Ramos (cell line): ENCODE measurements at regions not wholly inside any gene's neighbourhood (a gene's known extent, or its start where the extent isn't known, plus 50 kb on each side); places are given as distances from the start of the nearest gene placed in this dataset.

ENCODE experiments used
- in situ Hi-C: fragments of 300-500 bp; cut with MboI; formaldehyde crosslinking; loops from one replicate; pipeline ENCODE4 v1.14.3; 2022; ENCODE audit warnings: low sequenced_read_pairs; ENCODE audit not compliant: unreplicated experiment

DNA sequence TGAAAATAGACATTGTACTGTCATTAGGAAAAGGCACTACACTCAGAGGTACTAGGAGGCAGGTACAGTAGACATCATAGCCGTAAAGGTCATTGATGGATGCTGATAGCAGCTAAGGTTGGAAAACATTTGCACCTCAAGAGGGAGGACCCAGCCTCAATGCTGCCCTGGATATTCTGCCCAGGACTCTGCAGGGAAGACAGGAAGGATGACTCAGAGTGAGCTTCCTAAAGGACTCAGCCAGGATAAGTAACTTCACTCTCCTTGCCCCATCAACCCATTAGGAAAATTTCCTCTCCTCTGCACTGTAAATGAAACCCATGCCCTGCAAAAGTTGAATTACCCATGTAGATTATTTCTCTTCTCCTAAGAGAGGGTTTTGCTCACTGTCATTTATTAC is 617.9 kb upstream of the MKI67 start:
- in situ Hi-C loops = no loop called here

DNA sequence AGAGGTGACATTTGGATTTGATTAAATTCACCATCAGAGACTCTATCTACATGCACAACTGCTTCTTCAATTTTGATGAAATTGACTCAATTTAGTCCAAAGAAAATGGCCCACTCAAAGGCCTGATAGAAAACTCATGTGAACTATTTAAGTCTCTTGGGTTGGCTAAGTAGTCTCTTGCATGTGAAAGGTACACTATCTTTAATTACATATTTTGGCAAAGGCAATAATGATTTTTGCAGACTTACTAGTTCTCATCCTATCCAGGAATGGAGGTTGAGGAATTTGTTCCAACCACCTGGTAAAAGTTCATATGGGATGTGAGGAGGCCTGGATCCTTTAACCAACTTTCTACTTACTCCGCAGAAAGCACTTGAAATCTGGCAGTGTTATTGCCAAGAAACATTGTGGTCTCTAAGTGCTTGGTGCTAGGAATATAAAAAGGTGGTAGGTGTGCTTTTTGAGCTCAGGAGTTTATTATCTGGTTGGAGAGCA is 618.6 kb upstream of the MKI67 start:
- in situ Hi-C loops = no loop called here

DNA sequence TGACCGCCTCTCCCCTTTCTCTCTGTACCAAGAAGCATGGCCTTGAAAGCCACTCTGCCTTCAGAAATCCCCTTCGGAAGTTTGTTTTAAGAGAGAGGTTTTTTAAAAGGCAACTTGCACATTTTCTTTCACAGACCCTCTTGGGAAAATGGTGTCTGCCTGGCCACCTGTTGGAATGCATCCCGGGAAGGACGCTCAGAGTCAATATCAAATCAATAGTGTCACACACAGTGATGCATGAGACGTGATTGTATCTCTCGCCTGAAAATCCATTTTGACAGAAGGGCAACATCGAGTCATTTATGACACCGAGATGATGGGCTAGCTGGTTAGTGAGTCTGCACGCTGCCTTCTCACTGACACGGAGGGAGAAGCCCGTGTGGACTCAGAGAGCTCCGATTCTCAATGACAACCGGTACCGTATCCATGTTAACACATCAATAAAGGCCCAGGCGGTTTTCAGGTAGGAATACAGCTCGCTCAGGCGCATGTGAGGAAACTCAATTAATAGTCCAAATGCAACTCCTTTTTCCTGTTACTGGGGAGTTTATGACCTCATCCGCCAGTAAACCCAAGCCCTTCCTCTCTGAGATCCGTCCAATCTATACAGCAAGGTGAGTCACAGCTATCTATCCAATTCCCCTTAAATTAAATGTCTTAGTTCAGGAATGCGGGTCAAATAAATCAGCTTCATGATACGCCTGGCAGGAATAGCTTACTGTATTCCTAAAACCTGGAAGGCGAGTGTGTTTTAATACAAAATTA is 621.5 kb upstream of the MKI67 start:
- in situ Hi-C loops = no loop called here

DNA sequence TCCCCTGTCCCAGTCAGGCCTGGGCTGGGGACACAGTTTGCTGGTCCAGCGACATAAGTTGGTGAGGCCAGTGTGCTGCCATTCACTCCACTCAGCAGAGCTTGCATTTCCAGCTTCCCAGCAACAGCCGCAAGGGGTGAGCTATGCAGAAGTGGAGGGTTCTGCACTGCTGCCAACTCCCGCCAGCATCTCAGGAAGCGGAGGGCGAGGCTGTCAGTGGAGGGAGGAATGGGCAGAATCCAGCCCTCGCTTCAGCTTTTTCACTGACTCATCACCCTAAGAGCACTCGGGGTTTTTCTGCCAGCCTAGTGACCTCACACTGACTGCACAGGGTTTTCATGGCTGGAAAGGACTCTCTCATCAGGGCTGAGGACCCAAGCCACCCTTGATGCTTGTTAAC is 625.1 kb upstream of the MKI67 start:
- in situ Hi-C loops = no loop called here

DNA sequence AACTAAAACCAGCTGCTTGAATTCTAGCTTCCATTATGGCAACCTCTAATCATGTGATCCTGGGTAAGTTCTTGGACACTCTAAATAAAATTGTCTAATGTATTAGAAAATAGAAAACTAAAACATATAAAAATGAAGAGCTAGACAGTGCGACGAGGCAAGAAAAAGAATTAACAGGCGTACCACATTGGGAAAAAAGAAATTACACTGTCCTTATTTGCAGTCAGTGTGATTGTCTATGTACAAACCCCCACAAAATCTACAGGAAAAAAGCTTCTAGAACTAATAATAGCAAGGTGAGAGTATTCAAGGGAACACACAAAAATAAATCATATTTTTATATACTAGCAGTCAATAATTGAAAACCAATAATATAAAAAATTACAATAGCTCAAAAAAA is 625.6 kb upstream of the MKI67 start:
- in situ Hi-C loops = no loop called here

DNA sequence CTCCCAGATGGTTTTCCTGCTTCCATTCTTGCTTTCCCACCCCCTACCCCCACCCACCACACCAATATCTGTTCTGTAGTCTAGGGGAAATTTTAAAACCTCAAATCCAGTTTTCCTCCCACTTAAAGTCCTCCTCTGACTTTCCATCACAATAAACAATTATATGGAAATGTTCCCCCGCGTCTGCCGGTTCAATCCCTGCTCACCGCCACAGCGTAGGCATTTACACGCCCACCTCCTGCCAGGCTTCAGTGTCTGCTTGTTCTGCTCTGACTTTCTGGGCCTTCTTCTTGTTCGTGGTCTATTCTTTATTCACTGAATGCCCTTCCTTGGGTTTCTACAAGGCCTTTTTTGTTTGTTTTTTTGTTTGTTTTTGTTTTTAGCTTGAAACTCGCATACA is 633.0 kb upstream of the MKI67 start:
- in situ Hi-C loops = no loop called here

DNA sequence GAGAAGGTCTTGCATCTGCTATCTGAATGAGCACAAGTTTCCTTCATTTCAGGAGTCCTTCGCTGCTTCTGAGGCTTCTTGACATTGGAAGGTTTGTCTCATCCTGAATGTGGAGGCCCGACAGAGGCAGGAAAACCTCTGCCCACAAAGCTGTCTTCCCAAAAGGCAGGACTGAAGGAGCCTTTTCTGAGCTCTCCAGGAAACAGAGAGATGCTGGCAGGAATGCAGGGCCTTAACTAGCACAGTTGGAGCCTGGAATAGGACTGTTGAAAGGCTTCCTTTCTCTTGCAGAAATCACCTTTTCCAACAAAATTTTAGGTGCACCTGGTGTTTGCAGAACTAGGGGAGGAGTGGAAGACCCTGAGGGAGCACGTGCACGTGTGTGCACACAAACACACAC is 637.4 kb upstream of the MKI67 start:
- in situ Hi-C loops = no loop called here

DNA sequence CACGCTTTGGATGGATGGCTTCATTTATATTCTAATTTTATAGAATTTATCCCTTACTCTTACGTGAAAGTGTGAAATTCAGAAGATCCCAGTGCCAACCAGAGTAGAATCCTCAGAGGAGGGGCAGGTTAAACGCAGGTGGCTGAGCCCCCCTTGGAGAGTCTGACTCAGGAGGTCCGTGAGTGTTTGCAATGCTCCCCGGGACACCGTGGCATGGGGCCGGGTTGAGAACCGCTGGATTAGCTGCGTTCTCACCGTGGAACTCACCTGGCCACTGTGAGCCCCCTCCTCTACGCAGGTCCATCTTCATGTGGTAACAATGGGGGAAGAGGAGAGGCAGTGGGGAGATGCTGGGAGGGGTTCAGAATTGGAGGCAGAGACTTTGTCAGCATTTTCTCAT is 638.0 kb upstream of the MKI67 start:
- in situ Hi-C loops = no loop called here

DNA sequence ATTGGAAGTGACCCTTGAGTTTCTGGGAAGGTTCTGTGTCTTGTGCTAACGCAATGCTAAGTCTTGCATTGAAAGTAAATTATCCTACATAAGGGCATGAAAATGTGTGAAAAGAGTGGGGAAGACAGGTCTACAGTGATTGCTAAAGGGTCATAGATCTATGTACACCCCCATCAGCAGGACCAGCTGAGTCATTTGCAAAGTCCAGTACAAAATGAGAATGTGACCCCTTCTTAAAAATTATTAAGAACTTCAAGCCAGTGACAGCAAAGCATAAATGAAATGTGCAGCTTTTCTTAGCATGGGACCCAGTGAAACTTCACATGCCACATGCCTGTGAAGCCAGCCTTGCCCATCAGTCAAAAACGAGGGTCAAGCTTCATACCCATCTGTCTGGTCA is 640.7 kb upstream of the MKI67 start:
- in situ Hi-C loops = no loop called here

DNA sequence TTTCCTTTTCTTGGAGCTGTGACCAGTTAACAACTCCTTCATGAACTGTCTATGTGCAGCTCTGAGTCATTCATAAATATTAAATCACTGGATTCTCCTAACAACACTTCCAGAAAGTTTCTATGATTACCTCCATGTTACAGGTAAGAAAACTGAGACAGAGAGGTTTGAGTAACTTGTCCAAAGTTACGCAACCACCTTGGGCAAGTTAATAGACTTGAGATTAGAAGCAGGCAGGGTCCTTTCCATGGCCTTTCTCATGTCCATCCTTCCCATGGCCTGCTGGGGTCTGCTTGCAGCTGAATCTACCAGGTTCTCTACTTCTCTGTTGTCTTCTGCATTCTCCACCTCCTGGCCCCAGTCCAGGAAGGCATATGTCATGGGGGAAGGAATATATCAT is 648.8 kb upstream of the MKI67 start:
- in situ Hi-C loops = no loop called here

DNA sequence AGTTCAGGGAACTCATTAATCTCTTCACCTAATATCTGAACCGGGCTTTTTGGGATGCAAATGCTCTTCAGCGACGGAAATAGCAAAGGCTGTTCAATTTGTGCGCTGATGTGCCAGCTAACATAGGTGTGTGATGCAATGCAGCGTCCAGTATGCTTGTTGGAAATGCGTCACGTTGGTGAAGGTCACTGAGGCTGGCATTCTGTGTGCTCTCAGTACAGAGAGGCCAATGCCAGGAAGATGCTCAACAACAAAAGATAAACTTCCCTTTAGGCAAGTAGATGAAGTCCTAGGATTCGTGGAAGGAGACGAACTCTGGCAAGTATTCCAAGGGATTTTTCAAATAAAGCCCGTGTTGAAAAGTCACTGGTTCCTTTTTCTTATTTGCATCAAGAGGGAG is 649.5 kb upstream of the MKI67 start:
- in situ Hi-C loops = no loop called here

DNA sequence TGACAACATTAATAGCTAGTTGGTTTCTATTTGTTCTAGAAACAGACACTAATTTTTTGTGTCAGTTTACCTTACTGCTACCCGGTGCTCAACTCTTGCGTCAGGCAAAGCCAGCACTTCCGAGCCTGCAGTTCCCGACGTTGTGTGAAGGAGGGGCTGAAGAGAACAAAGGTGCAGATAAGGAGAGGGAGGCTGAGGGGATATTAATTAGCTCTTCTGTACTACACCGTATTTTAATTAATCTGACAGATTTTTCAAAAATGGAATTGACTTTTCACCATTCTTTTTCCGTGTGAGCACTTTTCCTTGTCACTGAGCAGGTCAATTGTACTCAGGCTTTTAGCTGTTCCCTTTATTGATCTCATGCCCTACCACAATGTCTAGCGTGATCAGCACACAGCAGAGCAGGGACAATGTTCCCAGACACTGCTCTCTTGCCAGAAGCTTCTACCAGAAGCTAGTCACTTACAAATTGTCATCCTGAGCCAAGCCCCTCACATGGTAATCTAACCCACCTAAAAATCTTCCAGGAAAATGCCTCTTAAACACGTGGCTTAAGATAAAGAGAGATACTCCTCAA is 650.5 kb upstream of the MKI67 start:
- in situ Hi-C loops = no loop called here

DNA sequence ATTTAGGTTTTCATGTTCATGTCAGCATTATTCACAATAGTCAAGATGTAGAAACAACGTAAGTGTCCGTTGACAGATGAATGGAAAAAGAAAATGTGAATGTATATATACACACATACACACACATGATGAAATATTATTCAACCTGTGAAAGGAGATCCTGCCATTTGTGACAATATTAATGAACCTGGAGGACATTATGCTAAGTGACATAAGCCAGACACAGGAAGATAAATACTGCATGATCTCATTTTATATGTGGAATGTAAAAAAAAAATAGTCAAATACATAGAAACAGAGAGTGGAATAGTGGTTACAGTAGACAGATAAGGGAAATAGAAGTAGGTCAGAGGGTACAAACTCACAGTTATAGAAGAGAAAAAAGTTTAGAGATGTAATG is 651.1 kb upstream of the MKI67 start:
- in situ Hi-C loops = no loop called here

DNA sequence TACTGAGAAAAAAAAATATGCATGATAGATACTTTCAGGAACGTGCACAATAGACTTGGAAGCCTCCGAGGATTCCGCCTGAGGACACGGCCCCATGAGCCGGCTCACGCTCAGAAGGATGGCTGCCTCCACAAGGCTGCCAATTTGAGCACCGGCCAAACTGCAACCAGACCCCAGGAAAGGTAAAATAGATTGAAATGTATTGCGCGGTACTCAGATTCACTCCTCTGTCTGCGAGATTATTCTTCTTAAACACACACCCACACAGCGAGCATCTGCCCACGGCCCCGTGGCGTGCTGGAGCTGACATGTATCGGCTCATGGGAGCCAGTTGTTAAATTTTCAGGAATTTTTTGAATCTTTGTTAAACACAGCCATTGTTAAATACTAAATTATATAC is 653.2 kb upstream of the MKI67 start:
- in situ Hi-C loops = no loop called here

DNA sequence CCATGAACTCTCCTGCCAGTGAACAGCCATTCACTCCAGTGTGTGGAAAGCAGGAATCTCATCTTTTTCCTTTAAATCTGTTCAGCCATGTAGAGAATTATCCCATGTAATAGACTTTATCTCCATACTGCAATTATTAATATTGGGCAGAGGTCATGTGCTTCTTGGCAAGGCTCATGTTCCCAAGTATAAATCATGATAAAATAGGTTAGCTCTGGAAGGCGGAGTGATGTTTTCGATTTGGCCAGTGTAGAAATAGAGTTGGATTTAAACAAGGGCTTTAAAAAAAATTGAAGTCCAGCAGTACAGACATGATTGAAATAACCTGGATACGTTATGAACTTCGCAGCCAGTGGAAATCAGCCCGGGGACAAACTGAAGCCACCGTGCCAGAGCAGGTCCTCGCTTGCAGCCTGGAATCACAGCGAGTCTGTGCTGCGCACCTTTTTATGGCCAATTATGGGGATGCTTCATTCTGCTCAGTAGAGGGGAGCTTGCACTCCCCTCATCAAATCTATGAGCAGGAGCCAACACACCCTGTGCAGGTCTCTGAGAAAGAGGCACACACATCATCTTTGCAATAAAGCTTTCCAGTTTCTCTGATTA is 654.0 kb upstream of the MKI67 start:
- in situ Hi-C loops = no loop called here

DNA sequence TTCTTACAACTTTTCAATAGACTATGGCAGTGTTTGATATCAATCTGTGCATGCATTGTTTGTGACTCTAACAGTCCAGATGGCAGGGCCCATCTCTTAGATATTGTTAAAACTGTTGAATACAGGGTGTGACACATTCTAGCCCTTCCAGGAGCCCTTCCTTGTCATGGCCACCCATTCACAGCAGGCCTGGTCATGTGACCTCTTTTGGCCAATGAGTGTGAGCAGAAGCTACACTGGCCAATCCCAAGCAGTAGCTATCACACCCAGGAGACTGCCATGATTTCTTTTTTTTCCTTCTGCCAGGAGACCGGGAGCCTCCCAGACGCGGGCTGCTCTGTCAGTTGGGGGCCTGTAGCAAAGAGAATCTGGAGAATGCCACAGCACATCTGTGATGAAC is 655.4 kb upstream of the MKI67 start:
- in situ Hi-C loops = no loop called here

DNA sequence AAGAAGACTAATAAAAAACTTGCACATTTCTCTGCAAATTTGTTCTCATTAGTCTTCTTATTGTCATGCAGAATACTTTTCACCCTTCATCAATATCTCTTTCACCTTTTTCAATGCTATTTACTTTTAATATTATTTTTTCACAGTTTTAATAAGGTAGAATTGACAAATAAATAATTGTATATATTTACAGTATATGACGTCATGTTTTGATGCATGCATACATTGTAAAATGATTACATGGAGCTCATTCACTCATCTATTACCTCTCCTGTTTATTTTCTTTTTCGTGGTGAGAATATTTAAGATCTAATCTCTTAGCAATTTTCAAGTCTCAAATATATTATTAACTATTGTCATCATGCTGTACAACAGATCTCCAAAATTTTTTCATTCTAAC is 658.2 kb upstream of the MKI67 start:
- in situ Hi-C loops = no loop called here

DNA sequence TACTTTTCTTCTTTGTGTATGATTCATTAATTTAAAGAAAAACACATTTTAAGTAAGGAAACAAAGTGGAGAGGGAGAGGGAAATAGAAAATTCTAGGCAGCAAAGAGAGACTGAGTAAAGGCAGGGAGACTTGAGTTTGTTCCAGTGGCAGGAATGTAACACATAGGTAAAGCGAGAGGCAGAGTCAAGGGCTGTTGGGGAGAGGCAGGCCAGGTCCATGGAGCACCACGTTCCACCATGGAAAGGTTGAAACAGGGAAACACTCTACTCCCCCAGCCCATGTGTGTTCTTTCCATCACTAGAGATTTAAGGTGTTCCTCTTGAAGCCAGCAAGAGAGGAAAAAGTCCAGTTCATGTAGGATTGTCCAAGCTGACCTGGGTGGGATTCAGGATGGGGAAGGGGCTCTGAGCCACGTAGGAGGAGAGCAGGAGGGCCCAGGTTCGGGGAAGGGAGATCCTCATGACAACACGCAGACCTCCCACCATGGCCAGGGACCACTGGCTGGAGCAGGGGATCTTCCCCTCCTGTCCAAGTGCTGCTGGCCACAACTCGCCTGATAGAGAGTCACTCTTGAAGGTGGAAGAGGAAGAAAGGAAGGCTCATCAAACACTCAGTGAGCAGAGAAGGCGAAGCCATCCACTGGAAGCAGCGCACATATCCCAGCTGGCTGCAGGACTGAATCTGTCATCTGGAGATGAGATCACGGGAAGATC is 666.4 kb upstream of the MKI67 start:
- in situ Hi-C loops = no loop called here

DNA sequence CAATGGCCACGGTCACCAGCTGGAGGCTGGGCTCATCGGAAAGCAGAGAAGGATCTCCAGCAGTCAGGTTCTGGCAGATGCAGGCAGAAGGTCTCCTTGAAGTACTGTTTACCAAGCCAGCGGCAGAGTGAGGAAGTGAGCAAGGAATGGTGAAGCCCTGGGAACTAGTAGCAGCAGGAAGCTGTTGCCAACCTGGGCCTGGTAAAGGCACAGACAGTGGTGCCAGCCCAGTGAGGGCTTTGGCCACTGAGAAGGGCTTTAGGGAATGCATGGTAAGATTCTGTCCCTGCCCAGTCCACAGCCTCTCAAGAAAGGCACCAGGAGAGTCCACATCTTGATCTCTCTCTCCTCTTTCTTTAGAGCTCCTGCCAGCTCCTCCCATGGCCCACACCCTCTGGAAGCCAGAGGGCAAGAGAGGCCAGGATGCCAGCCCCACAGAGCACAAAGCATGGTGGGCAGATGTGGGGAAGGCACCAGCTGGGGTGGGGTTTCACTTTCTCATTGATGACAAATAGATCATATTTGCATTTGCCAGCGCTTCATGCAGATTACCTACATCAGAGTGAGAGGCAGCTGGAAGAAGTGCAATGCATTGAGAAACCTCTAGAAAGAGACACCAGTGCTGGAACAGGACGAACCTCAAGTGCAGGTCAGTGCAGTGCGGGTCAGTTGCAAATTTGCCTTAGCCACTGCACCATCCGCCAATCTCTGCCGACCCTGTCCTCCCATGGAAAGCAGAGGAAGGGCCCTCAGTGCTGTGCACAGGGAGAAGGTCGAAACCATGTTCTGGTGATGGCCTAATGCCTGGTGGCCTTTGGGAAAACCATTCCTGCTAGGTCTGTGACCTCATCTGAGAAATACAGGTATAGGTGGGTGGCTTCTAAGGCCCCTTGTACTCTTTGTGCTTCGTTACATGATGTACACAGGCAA is 667.8 kb upstream of the MKI67 start:
- in situ Hi-C loops = no loop called here

DNA sequence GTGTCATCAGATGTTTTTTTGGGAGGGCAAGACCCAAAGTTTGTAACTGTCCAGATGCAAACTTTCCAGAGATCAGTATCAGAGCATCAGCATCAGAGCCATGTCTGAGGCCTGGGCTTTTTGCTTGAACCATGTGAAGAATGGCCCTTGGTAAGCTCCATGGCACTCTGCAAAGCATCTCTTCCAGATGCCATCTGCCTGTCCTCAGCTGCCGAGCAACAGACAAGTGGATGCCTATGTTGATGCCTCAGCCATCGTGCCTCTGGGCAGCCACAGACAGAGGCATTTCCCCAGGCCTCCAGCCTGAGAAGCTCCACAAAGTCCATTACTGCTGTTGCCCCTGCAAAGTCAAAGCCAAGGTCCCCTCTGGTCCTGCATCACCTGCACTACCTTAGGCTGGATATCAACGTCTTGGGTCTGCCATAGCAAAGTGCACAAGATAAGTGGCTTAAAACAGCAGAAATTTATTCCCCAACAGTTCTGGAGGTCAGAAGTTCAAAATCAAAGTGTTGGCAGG is 670.2 kb upstream of the MKI67 start:
- in situ Hi-C loops = no loop called here
